DMS53 treated with DMSO at 0.1 percent for 48 hours (cell line): ENCODE measurements at regions not wholly inside any gene's neighbourhood (a gene's known extent, or its start where the extent isn't known, plus 50 kb on each side); places are given as distances from the start of the nearest gene placed in this dataset.

Source experiments
- DNase-seq: peaks from one replicate; lab custom pipeline; 2025; ENCODE audit not compliant: unreplicated experiment; lab: John Stamatoyannopoulos, UW

DNA sequence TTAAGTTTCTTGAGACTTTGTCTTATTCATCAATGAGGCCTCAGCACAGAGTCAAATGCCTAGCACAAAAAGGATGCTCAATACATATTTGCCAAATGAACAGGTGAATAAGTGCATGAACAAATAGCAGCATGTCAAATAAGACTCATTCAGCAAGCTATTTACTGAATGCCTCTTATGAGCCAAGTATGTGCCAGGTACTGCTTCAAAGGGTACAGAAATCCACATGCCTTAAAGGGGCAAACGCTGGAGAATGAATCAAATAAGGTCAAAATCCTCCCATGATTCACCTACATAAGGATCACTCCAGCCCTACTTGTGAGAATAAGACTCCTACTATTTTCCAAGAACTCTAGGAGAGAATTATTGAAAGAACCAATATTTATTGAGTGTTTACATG is 260.2 kb upstream of the CPEB2 start:
- peak; percentile 45 for DNase-seq

DNA sequence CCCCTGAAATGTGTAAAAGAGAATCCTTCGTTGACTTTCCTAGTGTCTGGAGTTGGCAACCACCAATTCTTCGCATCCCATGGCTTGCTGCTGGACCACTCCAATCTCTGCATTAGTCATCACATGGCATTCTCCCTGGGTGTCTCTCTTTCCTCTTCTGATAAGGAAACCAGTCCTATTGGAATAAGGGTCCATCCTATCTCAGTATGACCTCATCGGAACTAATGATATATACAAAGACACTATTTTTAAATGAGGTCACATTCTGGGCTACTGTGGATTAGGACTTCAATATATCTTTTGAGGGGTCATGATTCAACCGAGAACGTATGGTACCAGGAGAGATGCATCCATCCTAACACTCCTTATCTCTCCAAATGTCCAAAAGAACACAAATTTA is 259.1 kb upstream of the CPEB2 start:
- DNase-seq: no peak

DNA sequence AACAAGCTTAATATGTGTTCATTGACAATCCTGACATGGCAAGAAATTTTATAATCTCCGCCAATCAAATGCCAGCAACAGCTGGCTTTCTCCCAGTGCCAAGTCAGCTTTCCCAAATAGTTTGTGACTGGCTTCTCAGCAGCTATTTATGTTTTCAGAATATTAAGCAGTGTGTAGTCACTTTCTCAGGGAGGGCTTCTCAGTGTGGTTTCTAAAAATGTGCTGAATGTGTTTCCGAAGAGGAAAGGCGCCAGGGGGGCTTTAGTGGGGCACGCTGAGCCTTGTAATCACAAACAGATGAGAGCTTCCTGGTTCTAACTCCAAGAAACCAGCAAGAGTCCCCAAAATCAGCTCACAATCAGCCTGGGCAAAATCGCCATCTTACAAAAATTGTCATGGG is 258.7 kb upstream of the CPEB2 start:
- no peak for DNase-seq

DNA sequence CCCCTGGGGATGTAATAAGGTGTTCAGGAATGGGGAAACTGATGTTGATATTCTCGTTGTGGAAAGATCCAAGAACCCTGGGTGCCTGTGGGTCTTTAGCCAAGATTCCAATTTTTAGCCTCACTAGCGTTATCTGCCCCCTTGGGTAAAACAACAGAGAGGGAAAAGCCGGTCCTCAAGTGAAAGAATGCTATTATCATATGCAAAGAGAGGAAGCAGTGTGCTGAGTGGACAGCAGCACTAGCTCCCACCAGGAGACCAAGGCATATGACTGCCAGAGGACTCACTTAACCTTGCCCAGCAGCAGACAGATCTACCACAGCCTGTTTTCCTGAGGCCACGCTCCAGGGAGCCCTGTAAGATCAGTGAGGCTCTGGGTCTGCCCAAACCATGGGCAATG is 257.9 kb upstream of the CPEB2 start:
- DNase-seq: no peak

DNA sequence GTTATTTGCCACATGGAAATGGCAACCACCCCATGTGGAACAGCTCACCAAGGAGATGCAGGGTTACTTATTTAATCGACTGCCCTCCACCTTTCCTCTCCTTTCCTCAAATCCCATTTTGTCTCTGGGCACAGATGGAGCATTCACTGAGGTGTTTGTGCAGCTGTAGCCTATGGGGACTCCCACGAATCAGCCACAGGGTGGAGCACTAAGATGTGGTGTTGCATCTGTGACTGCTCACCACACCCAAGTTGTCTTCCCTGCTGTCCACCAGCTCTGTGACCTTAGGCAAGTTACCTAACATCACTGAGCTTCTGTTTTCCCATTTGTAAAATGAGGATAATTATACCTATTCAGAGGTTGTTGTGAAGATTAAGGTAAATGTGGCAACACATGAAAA is 252.4 kb upstream of the CPEB2 start:
- peak; percentile 12 for DNase-seq

DNA sequence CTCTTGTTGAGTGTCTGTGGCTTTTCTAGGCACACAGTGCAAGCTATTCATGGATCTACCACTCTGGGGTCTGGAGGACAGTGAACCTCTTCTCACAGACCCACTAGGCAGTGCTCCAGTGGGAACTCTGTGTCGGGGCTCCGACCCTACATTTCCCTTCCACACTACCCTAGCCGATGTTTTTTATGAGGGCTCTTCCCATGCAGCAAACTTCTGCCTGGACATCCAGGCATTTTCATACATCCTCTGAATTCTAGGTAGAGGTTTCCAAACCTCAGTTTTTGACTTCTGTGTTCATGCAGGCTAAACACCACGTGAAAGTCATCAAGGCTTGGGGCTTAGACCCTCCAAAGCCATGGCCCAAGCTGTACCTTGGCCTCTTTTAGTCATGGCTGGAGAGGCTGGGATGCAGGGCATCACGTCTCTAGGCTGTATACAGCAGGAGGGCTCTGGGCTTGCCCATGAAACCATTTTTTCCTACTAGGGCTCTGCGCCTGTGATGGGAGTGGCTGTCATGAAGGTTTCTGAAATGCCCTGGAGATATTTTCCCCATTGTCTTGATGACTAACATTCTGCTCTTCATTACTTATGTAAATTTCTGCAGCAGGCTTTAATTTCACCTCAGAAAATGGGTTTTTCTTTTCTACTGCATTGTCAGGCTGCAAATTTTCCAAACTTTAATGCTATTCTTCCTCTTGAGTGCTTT is 249.8 kb upstream of the CPEB2 start:
- no peak for DNase-seq

DNA sequence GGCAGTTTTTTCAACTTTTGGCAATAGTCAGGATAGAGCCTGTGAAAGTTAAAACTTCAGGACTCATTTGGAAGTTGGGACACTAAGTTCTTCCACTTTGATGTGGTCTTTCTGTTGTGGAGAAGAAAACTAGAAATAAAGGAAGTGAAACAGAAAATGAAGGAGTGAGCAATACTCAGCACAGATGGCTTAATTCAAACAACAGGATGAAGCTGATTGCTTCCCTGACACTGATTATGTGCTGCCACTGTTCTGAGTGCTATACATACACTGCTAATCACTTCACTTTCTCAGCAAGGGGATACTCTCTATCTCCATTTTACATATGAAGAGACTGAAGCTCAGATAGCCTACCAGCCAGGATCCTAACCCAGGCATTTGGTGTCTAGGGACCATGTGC is 235.1 kb upstream of the CPEB2 start:
- no peak for DNase-seq

DNA sequence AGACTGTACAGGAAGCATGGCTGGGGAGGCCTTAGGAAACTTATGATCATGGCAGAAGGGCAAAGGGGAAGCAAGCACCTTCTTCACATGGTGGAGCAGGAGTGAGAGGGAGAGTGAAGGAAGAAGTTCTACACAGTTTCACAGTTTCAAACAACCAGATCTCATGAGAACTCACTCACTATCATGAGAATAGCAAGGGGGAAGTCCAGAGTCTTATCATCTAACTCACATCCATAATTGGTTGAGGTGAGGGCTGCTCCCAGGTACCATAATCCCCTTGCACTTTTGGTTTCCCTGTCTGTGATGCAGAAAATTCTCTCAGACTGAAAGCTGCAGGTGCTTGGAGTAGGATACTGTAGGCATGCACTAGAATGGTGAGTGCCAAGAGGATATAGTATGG is 233.8 kb upstream of the CPEB2 start:
- DNase-seq: no peak

DNA sequence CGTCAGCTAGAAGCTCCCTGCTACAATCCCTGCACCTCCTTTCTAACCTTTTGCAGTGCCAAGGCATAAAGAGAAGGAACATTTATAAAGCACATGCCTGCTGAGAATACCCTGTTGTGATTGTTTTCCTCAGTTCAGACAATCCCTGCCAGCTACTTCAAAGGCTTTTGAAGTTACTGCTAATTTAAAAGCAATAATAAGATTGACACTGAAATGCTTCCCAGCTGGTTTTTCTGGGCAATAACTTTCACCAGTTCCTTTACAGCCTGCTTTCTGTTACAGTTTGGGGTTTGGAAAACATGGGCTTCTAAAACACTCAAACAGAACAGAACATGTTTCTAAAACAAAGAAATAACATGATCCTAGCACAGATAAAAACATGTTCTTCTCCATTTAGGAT is 232.3 kb upstream of the CPEB2 start:
- DNase-seq: no peak

DNA sequence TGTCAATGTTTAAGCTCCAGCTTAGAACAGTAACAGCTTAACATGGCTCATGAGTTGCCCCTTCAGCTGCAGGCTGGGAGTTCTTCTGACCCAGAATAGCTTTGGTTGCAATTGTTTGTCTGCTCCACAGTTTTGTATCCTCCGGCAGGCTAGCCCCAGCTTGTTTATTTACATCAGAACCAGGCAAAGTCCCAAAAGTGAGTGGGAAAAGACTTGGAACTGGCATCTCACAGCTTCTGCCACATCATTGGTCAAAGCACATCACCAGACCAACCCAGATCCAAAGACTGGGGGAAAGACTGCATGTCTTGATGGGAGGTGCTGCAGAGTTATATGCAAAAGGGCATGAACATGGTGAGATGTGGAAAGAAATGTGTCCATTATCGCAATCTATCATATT is 231.2 kb upstream of the CPEB2 start:
- no peak for DNase-seq

DNA sequence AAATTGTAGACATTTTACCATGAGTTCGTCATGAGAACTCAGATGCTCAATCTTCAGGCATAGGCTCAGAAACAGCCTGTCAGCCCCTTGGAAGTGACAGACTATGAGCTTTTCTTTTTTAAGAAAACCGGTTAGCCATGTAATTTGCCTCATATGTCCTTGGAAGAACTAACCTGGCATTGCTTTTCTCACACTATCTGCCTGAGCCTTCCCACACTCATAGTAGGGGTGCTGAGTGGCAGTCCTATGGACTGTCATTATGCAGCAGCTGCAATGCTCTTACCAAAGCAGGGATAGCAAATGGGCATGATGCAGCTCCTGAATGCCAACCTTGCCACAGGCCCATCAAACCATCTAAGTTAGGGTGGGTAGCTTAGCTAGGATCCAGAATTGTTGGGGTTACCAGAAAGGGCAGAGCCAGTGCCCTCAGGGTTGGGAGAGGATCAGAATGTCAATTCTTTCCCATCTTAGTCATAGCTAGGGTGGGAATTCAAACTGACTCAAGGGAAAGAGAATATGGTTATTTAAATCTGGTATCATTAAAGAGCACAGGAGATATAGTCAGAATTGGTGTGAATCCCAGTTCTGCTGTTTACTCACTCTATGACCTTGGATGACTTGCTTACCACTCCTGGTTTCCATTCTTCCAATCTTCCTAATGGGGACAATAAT is 230.6 kb upstream of the CPEB2 start:
- DNase-seq: no peak

DNA sequence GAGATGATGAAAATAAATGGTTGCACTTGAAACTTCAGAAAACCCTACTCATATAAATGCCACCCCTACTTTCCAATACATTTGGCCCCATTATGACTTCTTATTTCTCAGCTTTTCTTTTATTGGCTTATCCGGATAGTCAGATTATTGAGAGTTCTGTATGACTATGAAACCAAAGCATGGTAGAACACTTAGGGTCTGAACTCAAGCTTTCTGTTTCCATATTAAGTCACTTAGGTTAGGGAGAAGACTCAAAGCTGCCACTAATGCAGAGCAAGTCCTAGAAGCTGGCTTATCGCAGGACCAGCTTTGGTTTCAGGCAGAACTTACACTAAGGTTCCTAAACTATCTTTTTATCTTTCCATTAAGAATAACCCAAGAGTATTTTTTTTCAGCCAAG is 229.9 kb upstream of the CPEB2 start:
- no peak for DNase-seq

DNA sequence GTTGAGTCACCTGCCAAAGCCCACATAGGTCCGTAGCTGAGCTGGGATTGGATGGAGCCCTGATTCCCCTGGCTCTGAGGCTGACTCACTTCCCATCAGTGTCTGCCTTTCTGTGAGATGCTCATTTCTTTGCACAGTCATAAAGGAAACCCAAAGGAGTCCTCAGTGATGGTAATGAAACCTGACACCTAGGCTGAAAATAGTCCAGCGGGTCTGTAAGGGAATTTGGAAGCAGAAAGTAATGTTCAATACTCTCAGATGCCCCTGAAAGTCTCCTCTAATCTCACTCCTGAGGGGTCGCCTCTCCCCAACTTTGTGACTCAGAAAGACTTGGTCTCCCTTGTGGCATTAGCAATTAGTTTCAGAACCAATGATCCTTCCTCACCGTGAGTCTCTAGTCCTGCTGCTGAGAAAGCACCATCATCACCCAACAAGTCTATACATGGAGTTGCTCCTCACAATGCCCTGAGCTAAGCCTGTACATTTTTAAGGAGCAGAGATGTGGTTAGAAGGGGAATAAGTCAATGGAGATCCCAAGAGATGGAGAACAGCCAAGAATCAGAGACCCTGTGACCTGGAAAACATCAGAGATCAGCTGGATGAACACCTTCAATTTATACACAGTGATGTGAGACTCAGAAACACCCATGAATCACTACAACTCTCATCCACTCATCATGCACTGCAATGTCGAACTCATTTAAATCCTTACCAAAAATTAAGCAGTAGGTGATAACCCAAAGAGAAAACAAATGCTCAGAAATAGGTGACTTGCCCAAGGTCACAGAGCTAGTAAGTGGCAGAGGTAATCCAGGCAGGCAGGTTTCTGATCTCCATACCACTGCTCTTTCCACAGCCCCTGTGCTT is 219.0 kb upstream of the CPEB2 start:
- no peak for DNase-seq

DNA sequence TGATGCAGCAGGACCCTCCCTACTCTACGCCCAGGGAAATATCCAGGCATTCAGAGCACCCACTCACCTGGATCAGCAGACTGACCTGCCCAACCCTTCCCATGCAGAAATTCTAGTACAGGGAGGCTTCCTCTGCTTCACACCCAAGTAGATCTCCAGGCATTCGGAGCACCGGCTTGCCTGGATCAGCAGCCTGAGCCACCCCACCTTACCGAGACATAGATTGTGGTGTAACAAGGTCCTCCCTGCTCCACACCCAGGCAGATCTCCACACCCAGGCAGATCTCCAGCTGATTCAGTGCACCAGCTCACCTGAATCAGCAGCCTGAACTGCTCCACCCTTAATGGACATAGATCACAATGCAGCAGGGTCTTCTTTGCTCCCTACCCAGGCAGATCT is 215.1 kb upstream of the CPEB2 start:
- DNase-seq: no peak

DNA sequence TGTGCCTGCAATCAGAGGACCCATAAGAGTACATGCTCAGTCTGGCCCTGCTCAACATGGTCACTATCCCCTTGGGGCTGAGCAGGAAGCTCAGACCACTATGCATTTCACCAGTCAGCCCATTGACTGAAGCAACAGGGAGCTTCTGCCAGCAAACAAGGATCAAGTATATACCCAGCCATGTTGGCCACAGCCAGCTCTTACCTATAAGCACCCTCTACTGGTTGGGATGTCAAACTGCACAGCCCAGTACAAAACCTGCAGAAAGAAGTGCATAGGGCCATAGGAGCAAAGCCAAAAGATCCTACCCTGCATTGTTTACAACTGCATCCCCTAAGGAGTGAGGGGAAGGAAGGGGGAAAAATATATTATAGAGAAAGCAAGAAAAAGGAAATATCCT is 214.4 kb upstream of the CPEB2 start:
- DNase-seq: peak; percentile 60

DNA sequence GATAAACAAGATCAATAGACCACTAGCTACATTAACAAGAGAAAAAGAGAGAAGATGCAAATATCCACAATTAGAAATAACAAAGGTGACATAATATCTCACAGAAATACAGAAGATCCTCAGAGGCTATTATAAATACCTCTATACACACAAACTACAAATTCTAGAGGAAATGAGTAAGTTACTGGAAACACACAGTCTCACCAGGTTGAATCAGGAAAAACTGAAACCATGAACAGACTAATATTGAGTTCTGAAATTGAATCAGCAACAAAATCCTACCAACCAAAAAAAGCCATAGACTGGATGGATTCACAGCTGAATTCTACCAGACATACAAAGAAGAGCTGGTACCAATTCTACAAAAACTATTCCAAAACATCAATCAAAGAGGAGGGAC is 211.8 kb upstream of the CPEB2 start:
- DNase-seq: no peak

DNA sequence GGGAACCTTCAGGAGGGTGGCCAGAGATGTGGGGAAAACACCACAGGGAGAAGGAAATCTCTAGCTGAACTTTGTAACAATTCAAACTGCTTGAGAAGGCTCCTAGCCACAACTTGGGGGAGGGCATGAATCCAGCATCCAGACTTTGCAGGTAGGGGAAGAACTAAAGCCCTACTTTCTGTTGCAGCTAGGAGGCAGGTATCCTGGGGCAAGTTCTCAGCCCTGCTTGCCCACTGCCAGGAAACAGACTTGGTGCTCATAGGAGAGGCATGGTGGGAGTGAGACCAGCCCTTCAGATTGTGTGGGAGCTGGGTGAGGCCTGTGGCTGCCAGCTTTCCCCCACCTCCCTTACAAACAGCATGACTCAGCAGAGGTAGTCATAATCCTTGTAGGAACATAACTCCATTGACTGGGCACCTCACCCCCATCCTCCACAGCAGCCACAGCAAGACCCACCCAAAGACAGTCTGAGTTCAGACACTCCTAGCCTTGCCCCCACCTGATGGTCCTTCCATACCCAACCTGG is 209.5 kb upstream of the CPEB2 start:
- no peak for DNase-seq

DNA sequence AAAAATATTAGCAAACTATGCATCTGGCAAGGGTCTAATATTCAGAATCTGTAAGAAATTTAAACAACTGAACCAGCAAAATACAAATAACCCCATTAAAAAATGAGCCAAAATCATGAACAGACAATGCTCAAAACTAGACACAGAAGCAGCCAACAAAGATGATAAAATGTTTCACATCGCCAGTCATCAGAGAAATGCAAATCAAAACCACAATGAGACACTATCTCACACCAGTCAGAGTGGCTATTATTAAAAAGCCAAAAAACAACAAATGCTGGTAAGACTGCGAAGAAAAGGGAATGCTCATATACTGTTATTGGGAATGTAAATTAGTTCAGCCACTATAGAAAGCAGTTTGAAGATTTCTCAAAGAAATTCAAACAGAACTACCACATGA is 201.3 kb upstream of the CPEB2 start:
- no peak for DNase-seq

DNA sequence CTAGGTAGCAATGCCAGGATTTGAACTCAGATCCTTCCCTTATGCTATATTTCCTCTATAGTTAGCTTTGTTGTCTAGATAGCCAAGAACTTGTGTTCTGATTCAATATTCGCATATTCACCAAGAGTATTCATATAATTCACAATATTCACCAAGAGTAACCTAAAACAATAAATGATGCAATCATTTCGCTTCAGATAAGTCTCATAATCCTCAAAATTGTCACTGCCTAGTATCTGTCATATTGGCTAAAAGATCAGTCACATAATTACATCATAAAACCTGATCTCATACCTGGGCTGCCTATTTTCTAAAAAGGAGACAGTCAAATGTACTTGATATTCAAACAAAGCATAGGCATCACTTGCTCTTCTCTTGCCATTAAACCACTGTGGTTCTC is 199.7 kb upstream of the CPEB2 start:
- DNase-seq: no peak

DNA sequence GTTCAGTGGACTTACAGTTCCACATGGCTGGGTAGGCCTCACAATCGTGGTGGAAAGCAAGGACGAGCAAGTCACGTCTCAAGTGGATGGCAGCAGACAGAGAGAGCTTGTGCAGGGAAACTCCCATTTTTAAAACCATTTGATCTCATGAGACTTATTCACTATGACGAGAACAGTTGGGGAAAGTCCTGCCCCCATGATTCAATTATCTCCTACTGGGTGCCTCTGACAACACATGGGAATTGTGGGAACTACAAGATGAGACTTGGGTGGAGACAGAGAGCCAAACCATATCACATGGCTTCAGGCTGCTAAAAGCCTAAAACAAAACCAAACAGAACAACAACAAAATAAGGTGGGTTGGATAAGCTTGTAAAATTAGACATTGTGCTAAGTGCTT is 194.4 kb upstream of the CPEB2 start:
- no peak for DNase-seq

DNA sequence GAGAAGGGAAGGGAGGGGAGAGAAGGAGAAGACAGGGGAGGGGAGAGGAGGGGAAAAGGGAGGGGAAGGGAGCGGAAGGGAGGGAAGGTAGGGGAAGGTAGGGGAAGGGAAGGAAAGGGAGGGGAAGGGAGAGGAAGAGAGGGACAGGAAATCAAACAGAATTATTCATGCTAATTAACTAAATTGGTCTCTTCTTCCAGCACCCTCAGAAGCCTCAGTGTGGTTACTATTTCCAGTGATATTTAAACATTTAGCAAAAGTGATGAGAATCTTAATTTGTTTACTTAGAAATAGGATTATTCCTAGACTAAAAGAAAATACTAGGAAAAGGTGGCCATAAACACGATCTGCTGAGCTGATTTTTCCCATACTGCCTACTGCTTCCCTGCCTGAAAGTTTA is 193.1 kb upstream of the CPEB2 start:
- DNase-seq: no peak

DNA sequence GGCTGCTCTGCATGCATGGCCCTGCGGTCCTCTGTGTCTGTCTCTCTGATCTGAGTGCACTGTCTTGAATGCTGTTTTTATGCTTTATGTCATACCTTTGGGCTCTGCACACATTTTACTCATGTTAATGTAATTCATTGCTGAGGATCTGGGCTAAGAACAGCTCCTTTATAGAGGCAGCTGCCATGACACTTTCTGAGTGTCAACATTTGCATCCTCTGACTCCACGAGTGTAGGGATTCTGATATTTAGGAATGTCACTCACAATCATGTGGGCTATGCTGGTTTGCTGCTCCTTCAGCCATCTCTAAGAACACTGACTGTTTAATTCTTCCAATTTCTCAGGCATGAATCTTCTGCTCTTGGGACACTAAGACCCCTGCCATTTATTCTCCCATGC is 192.2 kb upstream of the CPEB2 start:
- no peak for DNase-seq
